ENCODE measurements at regions not wholly inside any gene's neighbourhood (a gene's known extent, or its start where the extent isn't known, plus 50 kb on each side); places are given as distances from the start of the nearest gene placed in this dataset.

- no peak for DNase-seq (ENCODE audit: low spot score in 2 of 2, unreplicated experiment in 2 of 2)
- Mint-ChIP-seq H3K27me3 (ENCODE audit: low read depth) (no peaks in the 10 kb centered on the region), H3K4me1 (peaks cover 26% of the 10 kb centered on the region), H3K4me3 (no peak overlapping the region), H3K36me3 (no peaks in the 10 kb centered on the region), H3K9me3 (no peaks in the 10 kb centered on the region), H3K27ac (no peak overlapping the region)
- no peak for TF ChIP-seq CTCF (IDR thresholded peaks at IDR 0.05; ENCODE audit: unreplicated experiment)
Observed at GRCh38 chr18:7393080-7393479, 162.2 kb downstream of the LRRC30 start.

- Mint-ChIP-seq H3K36me3 (no peaks in the 10 kb centered on the region), H3K27ac (no peak overlapping the region), H3K4me3 (no peak overlapping the region), H3K27me3 (ENCODE audit: low read depth) (no peaks in the 10 kb centered on the region), H3K4me1 (peaks cover 17% of the 10 kb centered on the region), H3K9me3 (no peaks in the 10 kb centered on the region)
- no peak for DNase-seq (ENCODE audit: low spot score in 2 of 2, unreplicated experiment in 2 of 2)
- no peak for TF ChIP-seq CTCF (IDR thresholded peaks at IDR 0.05; ENCODE audit: unreplicated experiment)
Observed at GRCh38 chr18:7394050-7394659, 163.3 kb downstream of the LRRC30 start.

- TF ChIP-seq CTCF (IDR thresholded peaks at IDR 0.05; ENCODE audit: unreplicated experiment), result no peak
- Mint-ChIP-seq H3K36me3 (no peaks in the 10 kb centered on the region), H3K27me3 (ENCODE audit: low read depth) (no peaks in the 10 kb centered on the region), H3K27ac (no peak overlapping the region), H3K4me3 (no peak overlapping the region), H3K4me1 (peaks cover 17% of the 10 kb centered on the region), H3K9me3 (no peaks in the 10 kb centered on the region)
- no peak for DNase-seq (ENCODE audit: low spot score in 2 of 2, unreplicated experiment in 2 of 2)
Observed at GRCh38 chr18:7395566-7395965, 164.7 kb downstream of the LRRC30 start.

- H3K27me3 Mint-ChIP-seq (ENCODE audit: low read depth), result no peaks in the 10 kb centered on the region
- peaks cover 18% of the 10 kb centered on the region for H3K4me1 Mint-ChIP-seq
- TF ChIP-seq CTCF (IDR thresholded peaks at IDR 0.05; ENCODE audit: unreplicated experiment), result no peak
- no peaks in the 10 kb centered on the region for H3K36me3 Mint-ChIP-seq
- peaks cover 5% of the 10 kb centered on the region for H3K9me3 Mint-ChIP-seq
- H3K27ac Mint-ChIP-seq, result no peak overlapping the region
- no peak for DNase-seq (ENCODE audit: low spot score in 2 of 2, unreplicated experiment in 2 of 2)
- no peak overlapping the region for H3K4me3 Mint-ChIP-seq
Observed at GRCh38 chr18:7413906-7414305, 153.2 kb upstream of the PTPRM start.

GRCh38 chr18:7414459-7414858 lies 152.7 kb upstream of the PTPRM start:
- H3K27me3 Mint-ChIP-seq (ENCODE audit: low read depth), result no peaks in the 10 kb centered on the region
- no peak overlapping the region for H3K4me3 Mint-ChIP-seq
- no peak for TF ChIP-seq CTCF (IDR thresholded peaks at IDR 0.05; ENCODE audit: unreplicated experiment)
- H3K36me3 Mint-ChIP-seq, result no peaks in the 10 kb centered on the region
- H3K9me3 Mint-ChIP-seq, result peaks cover 1% of the 10 kb centered on the region
- peak overlapping the region; percentile 40 for H3K27ac Mint-ChIP-seq
- H3K4me1 Mint-ChIP-seq, result peaks cover 21% of the 10 kb centered on the region
- no peak for DNase-seq (ENCODE audit: low spot score in 2 of 2, unreplicated experiment in 2 of 2)

Data from mesothelial cell of epicardium (in vitro differentiated cells).